Ovary (tissue), 3 donors: ENCODE measurements at regions not wholly inside any gene's neighbourhood (a gene's known extent, or its start where the extent isn't known, plus 50 kb on each side); places are given as distances from the start of the nearest gene placed in this dataset.

Experiments
- EP300 ChIP-seq: sonication (generic); formaldehyde crosslinking; IDR thresholded peaks from one replicate; pipeline ENCODE4 v1.6.1; 2017; ENCODE audit warnings: antibody characterized with exemption
- POLR2A ChIP-seq: fragments of 450-650 bp; IDR thresholded peaks from one replicate; pipeline ENCODE4 v1.6.1; 2017; ENCODE audit warnings: antibody characterized with exemption, mild to moderate bottlenecking, moderate library complexity
- TF ChIP-seq, protein P1 (sequence below), 3 donors: fragments of 450-650 bp in 2 of 3; fragments of 200-600 bp in 1 of 3; IDR thresholded peaks; one replicate each; pipeline versions ENCODE4 v1.5.1 to v1.8.0; 2016 to 2022; ENCODE audit warnings: antibody characterized with exemption in 3 of 3, mild to moderate bottlenecking in 1 of 3
- donor health status: DM: no; HTN: no; CAD: no.

DNA sequence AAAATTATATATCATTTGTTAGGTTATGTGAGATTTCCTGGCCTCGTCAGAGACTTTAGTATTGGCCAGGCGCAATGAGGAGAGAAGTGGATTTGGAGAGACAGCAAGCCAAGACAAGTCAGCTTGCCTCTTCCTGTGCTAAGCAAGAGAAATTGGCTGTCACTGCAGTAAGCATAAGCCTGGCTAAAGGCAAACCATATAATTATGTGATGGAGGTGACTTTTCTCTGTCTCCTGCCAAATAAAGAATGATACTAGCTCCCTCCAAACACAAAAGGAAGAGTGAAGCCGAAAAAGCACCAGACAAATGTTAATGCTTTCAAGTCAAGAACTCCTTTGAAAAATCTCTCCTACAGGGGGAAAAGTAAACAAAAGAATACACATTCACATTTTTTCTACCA, 2246.0 kb downstream of the ARAP2 start:
- TF ChIP-seq, protein P1, sequence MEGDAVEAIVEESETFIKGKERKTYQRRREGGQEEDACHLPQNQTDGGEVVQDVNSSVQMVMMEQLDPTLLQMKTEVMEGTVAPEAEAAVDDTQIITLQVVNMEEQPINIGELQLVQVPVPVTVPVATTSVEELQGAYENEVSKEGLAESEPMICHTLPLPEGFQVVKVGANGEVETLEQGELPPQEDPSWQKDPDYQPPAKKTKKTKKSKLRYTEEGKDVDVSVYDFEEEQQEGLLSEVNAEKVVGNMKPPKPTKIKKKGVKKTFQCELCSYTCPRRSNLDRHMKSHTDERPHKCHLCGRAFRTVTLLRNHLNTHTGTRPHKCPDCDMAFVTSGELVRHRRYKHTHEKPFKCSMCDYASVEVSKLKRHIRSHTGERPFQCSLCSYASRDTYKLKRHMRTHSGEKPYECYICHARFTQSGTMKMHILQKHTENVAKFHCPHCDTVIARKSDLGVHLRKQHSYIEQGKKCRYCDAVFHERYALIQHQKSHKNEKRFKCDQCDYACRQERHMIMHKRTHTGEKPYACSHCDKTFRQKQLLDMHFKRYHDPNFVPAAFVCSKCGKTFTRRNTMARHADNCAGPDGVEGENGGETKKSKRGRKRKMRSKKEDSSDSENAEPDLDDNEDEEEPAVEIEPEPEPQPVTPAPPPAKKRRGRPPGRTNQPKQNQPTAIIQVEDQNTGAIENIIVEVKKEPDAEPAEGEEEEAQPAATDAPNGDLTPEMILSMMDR (IDR thresholded peaks at IDR 0.05), result no peak
- no peak for TF ChIP-seq POLR2A
- no peak for TF ChIP-seq EP300
